Trophoblast cell (in vitro differentiated cells and primary cell): ENCODE measurements at regions not wholly inside any gene's neighbourhood (a gene's known extent, or its start where the extent isn't known, plus 50 kb on each side); places are given as distances from the start of the nearest gene placed in this dataset.

Source experiments
- DNase-seq, 2 donors: peaks; one replicate each; pipeline ENCODE4 v3.0.0-alpha.2; 2016
- H2AFZ ChIP-seq: 2 replicates; pipeline ENCODE4 v1.6.1; 2013; ENCODE audit warnings: low read length, moderate library complexity, mild to moderate bottlenecking; ENCODE audit not compliant: insufficient read depth, poor library complexity
- H2AK5ac ChIP-seq: 2 replicates; pipeline ENCODE4 v1.6.1; 2013; ENCODE audit warnings: mild to moderate bottlenecking, low read length
- H2BK120ac ChIP-seq: 2 replicates; pipeline ENCODE4 v1.6.1; 2013; ENCODE audit warnings: low read length, mild to moderate bottlenecking, moderate library complexity; ENCODE audit not compliant: insufficient read depth, poor library complexity
- H2BK12ac ChIP-seq: 2 replicates; pipeline ENCODE4 v1.6.1; 2013; ENCODE audit warnings: mild to moderate bottlenecking, low read length, moderate library complexity
- H2BK5ac ChIP-seq: 2 replicates; pipeline ENCODE4 v1.6.1; 2013; ENCODE audit warnings: low read length, low read depth, moderate library complexity, mild to moderate bottlenecking; ENCODE audit not compliant: poor library complexity
- H3K14ac ChIP-seq: 2 replicates; pipeline ENCODE4 v1.6.1; 2013; ENCODE audit warnings: mild to moderate bottlenecking, low read length
- H3K18ac ChIP-seq: 2 replicates; pipeline ENCODE4 v1.6.1; 2013; ENCODE audit warnings: mild to moderate bottlenecking, low read length
- H3K23ac ChIP-seq: 2 replicates; pipeline ENCODE4 v1.6.1; 2013; ENCODE audit warnings: low read length
- H3K27ac ChIP-seq: 2 replicates; pipeline ENCODE4 v1.5.1; 2013; ENCODE audit warnings: low read depth, mild to moderate bottlenecking, inconsistent platforms, low read length, moderate library complexity
- H3K27me3 ChIP-seq: 2 replicates; pipeline ENCODE4 v1.6.1; 2013; ENCODE audit warnings: inconsistent platforms, mild to moderate bottlenecking, low read length, moderate library complexity; ENCODE audit not compliant: insufficient read depth
- H3K36me3 ChIP-seq, 2 experiments: 1 replicate in 1 of 2; 2 replicates in 1 of 2; pipeline ENCODE4 v1.6.1; 2013; ENCODE audit warnings: low read length in 2 of 2, mild to moderate bottlenecking in 2 of 2, moderate library complexity in 1 of 2; ENCODE audit not compliant: insufficient read depth in 2 of 2, control insufficient read depth in 1 of 2
- H3K4ac ChIP-seq: 2 replicates; pipeline ENCODE4 v1.6.1; 2013; ENCODE audit warnings: low read depth, mild to moderate bottlenecking, low read length, moderate library complexity
- H3K4me1 ChIP-seq, 2 experiments: 1 replicate in 1 of 2; 2 replicates in 1 of 2; pipeline ENCODE4 v1.6.1; 2013; ENCODE audit warnings: low read length in 2 of 2, mild to moderate bottlenecking in 2 of 2, moderate library complexity in 1 of 2; ENCODE audit not compliant: insufficient read depth in 2 of 2, control insufficient read depth in 1 of 2
- H3K4me2 ChIP-seq: 2 replicates; pipeline ENCODE4 v1.6.1; 2013; ENCODE audit warnings: inconsistent platforms, mild to moderate bottlenecking, low read length, moderate library complexity
- H3K4me3 ChIP-seq: 2 replicates; pipeline ENCODE4 v1.5.1; 2013; ENCODE audit warnings: mild to moderate bottlenecking, low read depth, low read length, inconsistent platforms
- H3K79me1 ChIP-seq: one replicate; pipeline ENCODE4 v1.6.1; 2013; ENCODE audit warnings: low read length
- H3K79me2 ChIP-seq: 2 replicates; pipeline ENCODE4 v1.6.1; 2013; ENCODE audit warnings: low read length, mild to moderate bottlenecking; ENCODE audit not compliant: control insufficient read depth, insufficient read depth, poor library complexity
- H3K9ac ChIP-seq: 2 replicates; pipeline ENCODE4 v1.6.1; 2013; ENCODE audit warnings: mild to moderate bottlenecking, low read length
- H3K9me3 ChIP-seq: 2 replicates; pipeline ENCODE4 v1.6.1; 2013; ENCODE audit warnings: low read depth, mild to moderate bottlenecking, control low read depth, inconsistent platforms, low read length; ENCODE audit not compliant: insufficient read depth
- H4K12ac ChIP-seq: 2 replicates; pipeline ENCODE4 v1.6.1; 2013; ENCODE audit warnings: low read depth, mild to moderate bottlenecking, low read length, moderate library complexity
- H4K8ac ChIP-seq: 2 replicates; pipeline ENCODE4 v1.6.1; 2013; ENCODE audit warnings: low read depth, mild to moderate bottlenecking, low read length, moderate library complexity
- H4K91ac ChIP-seq: one replicate; pipeline ENCODE4 v1.6.1; 2013; ENCODE audit warnings: low read depth, mild to moderate bottlenecking, low read length, moderate library complexity
- WGBS: extraction: QIAGEN DNeasy Blood & Tissue Kit; methylation state at CpG from one replicate; pipeline ENCODE4 v1.1.7; 2013; ENCODE audit warnings: missing lambda C conversion rate; ENCODE audit not compliant: insufficient read length, insufficient coverage; ENCODE audit errors: extremely low coverage; 5-methylcytosine and 5-hydroxymethylcytosine counted together

GRCh38 chr12:92650228-92650822 is 52.5 kb upstream of the PLEKHG7 start:
- no peaks in the 10 kb centered on the region for H3K27me3 ChIP-seq
- WGBS: no CpG with 5 or more reads among the region's 7 CpGs

DNA sequence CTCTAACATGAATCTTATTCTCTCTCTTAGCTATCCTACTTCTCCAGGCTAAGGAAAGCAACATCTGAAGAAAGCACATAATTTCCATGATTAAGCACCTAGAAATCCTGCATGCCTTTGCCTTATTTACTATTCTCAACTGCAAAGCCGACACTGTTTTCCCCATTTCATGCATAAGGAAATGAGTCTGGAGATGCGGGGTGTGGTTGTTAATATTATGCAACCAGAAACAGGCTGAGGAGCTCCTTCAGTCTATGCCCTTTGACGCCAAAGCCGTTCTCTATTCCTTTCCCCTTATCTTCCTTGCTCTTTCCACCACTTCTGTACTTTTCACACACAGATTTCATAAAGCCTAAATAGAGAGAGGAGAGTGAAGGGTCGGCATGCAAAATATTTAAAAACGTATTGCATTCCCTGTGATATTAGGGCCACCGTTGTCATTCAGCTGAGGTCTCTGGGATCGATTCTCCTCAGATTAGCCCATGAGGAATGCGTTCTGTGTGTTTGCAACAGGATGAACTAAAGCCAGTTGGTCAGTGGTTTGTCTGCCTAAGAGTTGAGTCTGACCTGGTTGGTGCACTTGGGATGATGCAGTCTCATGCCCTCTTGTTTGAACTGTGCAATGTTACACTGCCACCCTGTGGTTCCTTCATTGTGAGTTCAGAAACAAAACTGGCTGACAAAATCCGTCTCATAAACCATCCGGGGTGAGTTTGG is 53.1 kb upstream of the PLEKHG7 start:
- Histone ChIP-seq H3K36me3 (no peaks in the 10 kb centered on the region), H3K4ac (no peak overlapping the region), H4K12ac (no peak overlapping the region), H2AFZ (no peak overlapping the region), H2BK12ac (no peak overlapping the region), H2BK120ac (no peak overlapping the region), H3K79me2 (no peaks in the 10 kb centered on the region), H3K4me1 (no peaks in the 10 kb centered on the region), H3K9me3 (no peaks in the 10 kb centered on the region), H3K4me2 (no peak overlapping the region), H2BK5ac (no peak overlapping the region), H3K14ac (no peak overlapping the region), H4K8ac (no peak overlapping the region), H3K27ac (no peak overlapping the region), H2AK5ac (no peak overlapping the region), H3K9ac (no peak overlapping the region), H3K4me3 (no peak overlapping the region), H3K79me1 (no peaks in the 10 kb centered on the region), H3K27me3 (no peaks in the 10 kb centered on the region), H3K18ac (no peak overlapping the region), H4K91ac (no peak overlapping the region), H3K23ac (no peak overlapping the region)
- peak; percentile 68 to 87 for DNase-seq
- no CpG with 5 or more reads among the region's 11 CpGs for WGBS

More at GRCh38 chr12:92650228-92650822, 52.5 kb upstream of the PLEKHG7 start:
- Histone ChIP-seq H3K14ac (no peak overlapping the region), H2AK5ac (no peak overlapping the region), H2BK120ac (no peak overlapping the region), H3K79me1 (no peaks in the 10 kb centered on the region), H3K27ac (no peak overlapping the region), H2AFZ (no peak overlapping the region), H4K91ac (no peak overlapping the region), H3K4me1 (no peaks in the 10 kb centered on the region), H3K9ac (no peak overlapping the region), H4K8ac (no peak overlapping the region), H3K4me2 (no peak overlapping the region), H4K12ac (no peak overlapping the region), H3K4me3 (no peak overlapping the region), H3K36me3 (no peaks in the 10 kb centered on the region), H3K79me2 (no peaks in the 10 kb centered on the region), H2BK5ac (no peak overlapping the region), H3K18ac (no peak overlapping the region), H3K23ac (no peak overlapping the region), H2BK12ac (no peak overlapping the region), H3K9me3 (no peaks in the 10 kb centered on the region), H3K4ac (no peak overlapping the region)
- DNase-seq: no peak

DNA sequence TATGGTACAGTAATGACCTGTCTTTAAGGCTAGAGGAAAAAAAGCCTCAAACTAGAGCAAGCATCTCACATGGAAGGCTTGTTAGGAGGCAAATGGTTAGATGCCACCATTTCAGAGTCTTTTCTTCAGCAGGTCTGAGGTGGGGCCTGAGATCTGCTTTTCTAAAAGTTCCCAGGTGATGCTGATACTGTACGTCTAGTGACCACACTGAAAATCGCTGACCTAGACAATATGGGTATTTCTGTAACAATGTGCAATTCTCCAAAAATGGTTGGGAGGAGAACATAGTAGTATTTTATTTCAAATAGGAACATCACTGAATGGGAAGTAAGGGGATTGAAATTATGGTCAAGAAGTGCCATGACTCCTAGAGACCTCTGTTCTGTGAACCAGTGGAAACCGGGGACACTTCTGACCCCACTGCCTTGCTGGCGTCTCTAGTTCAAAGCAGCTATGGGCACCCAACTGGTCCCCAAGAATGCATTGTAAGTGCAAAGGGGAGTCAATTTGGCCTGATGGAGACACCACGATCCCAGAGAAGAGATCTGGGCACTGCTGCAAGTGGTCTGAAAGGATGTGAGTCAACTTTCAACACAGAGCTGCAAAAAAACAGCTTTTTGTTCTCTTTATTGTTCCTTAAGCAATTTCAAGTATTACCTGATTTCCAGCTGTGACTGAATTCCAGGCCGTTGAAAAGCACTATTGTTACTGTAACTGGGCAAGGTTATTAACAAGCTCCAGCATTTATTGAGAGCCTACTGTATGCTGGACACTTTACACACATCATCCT is 54.4 kb upstream of the PLEKHG7 start:
- Histone ChIP-seq H4K91ac (peak overlapping the region; percentile 11), H4K8ac (no peak overlapping the region), H3K27me3 (no peaks in the 10 kb centered on the region), H2AFZ (no peak overlapping the region), H3K79me2 (no peaks in the 10 kb centered on the region), H2BK120ac (no peak overlapping the region), H3K27ac (no peak overlapping the region), H3K4me3 (no peak overlapping the region), H2AK5ac (no peak overlapping the region), H3K4me2 (no peak overlapping the region), H3K18ac (no peak overlapping the region), H3K4me1 (no peaks in the 10 kb centered on the region), H3K4ac (no peak overlapping the region), H3K79me1 (no peaks in the 10 kb centered on the region), H3K23ac (no peak overlapping the region), H3K9me3 (no peaks in the 10 kb centered on the region), H3K9ac (no peak overlapping the region), H3K14ac (no peak overlapping the region), H2BK5ac (no peak overlapping the region), H3K36me3 (no peaks in the 10 kb centered on the region), H4K12ac (peak overlapping the region; percentile 62), H2BK12ac (peak overlapping the region; percentile 89)
- WGBS: no CpG with 5 or more reads among the region's 6 CpGs
- DNase-seq: no peak

- Histone ChIP-seq H3K4me2 (no peak overlapping the region), H3K27ac (no peak overlapping the region), H2AFZ (no peak overlapping the region), H4K91ac (no peak overlapping the region), H2AK5ac (no peak overlapping the region), H3K14ac (no peak overlapping the region), H4K12ac (no peak overlapping the region), H2BK120ac (no peak overlapping the region), H3K4me1 (no peaks in the 10 kb centered on the region), H3K4ac (no peak overlapping the region), H4K8ac (no peak overlapping the region), H3K4me3 (no peak overlapping the region), H3K79me1 (no peaks in the 10 kb centered on the region), H3K36me3 (no peaks in the 10 kb centered on the region), H3K9ac (no peak overlapping the region), H3K9me3 (no peaks in the 10 kb centered on the region), H2BK12ac (no peak overlapping the region), H3K27me3 (no peaks in the 10 kb centered on the region), H3K79me2 (no peaks in the 10 kb centered on the region), H3K23ac (no peak overlapping the region), H3K18ac (no peak overlapping the region), H2BK5ac (no peak overlapping the region)
- DNase-seq: no peak
- no CpG with 5 or more reads among the region's 1 CpG for WGBS
Measured at GRCh38 chr12:92641291-92641690, 61.5 kb upstream of the PLEKHG7 start.
